Panc1 (cell line): ENCODE measurements at regions not wholly inside any gene's neighbourhood (a gene's known extent, or its start where the extent isn't known, plus 50 kb on each side); places are given as distances from the start of the nearest gene placed in this dataset.

Experiments
- CTCF ChIP-seq: fragments of 450-650 bp; IDR thresholded peaks from 2 replicates; pipeline ENCODE4 v1.5.1; 2017; ENCODE audit warnings: mild to moderate bottlenecking
- POLR2AphosphoS5 ChIP-seq: IDR thresholded peaks from 2 replicates; pipeline ENCODE4 v1.6.1; 2012; ENCODE audit warnings: mild to moderate bottlenecking, low read depth, low read length, moderate library complexity
- TCF7L2 ChIP-seq: IDR thresholded peaks from 2 replicates; pipeline ENCODE4 v1.6.1; 2011; ENCODE audit warnings: mild to moderate bottlenecking, low read depth, low read length, inconsistent platforms

- TF ChIP-seq CTCF = no peak
- no peak for TF ChIP-seq POLR2AphosphoS5
- no peak for TF ChIP-seq TCF7L2
Observed at GRCh38 chrX:124860736-124861135, 458.9 kb upstream of the TEX13C start.
